HCT116 (cell line): ENCODE measurements at regions not wholly inside any gene's neighbourhood (a gene's known extent, or its start where the extent isn't known, plus 50 kb on each side); places are given as distances from the start of the nearest gene placed in this dataset.

Experiments used
- ATAC-seq: fragments of 200-7000 bp; cut with Tn5 transposase; 2 replicates; pipeline ENCODE4 v1.9.1; 2020; ENCODE audit warnings: mild to moderate bottlenecking, moderate library complexity
- BruUV-seq: library from RNA; stranded (reverse); fragments of 400-500 nt; replicated peaks from 2 replicates; lab custom pipeline; 2021; lab: Mats Ljungman, UMichigan
- CTCF ChIA-PET: fragments of 300-600 bp; sonication (Branson Sonifier 250); formaldehyde crosslinking; loops from one replicate; lab custom pipeline; 2021; ENCODE audit warnings: antibody characterized with exemption; lab: Charles Lee
- POLR2A ChIA-PET: fragments of 300-600, 350-600 bp; sonication (Branson Sonifier 250); formaldehyde crosslinking; loops from one replicate; lab custom pipeline; 2021; ENCODE audit warnings: antibody characterized with exemption; lab: Charles Lee
- RAD21 ChIA-PET, 2 experiments: fragments of 300-600 bp; sonication (Branson Sonifier 250); formaldehyde crosslinking; loops; one replicate each; lab custom pipeline; 2023; ENCODE audit warnings: low total read pairs in 2 of 2; ENCODE audit not compliant: uncharacterized antibody in 2 of 2, unreplicated experiment in 2 of 2, low non-redundant PET in 1 of 2; lab: Charles Lee
- DNase-seq: peaks from one replicate; pipeline ENCODE4 v3.0.0-alpha.2; 2010; ENCODE audit warnings: low read depth, low spot score
- H2AFZ ChIP-seq: fragments of 200-600 bp; shearing (Covaris generic), sonication (generic); 2 replicates; pipeline ENCODE4 v1.6.1; 2017; ENCODE audit warnings: low read depth, mixed run types, mixed read lengths, antibody characterized with exemption, low read length; ENCODE audit not compliant: poor library complexity, severe bottlenecking
- H3K27ac ChIP-seq: 2 replicates; pipeline ENCODE4 v1.5.1; 2012; ENCODE audit warnings: low read depth, low read length
- H3K27me3 ChIP-seq: fragments of 200-600 bp; sonication (generic); 2 replicates; pipeline ENCODE4 v1.6.1; 2016; ENCODE audit warnings: mixed run types, low read length, mixed read lengths; ENCODE audit not compliant: insufficient read depth
- H3K36me3 ChIP-seq, 2 experiments: fragments of 200-500 bp in 1 of 2; fragments of 200-600 bp in 1 of 2; sonication (Bioruptor generic) in 1 of 2; sonication (generic) in 1 of 2; 2 replicates each; pipeline versions ENCODE4 v1.5.1 to v1.6.1; 2014 to 2016; ENCODE audit warnings: low read length in 2 of 2, inconsistent platforms in 1 of 2, mixed read lengths in 1 of 2, mixed run types in 1 of 2; ENCODE audit not compliant: insufficient read depth in 2 of 2, control insufficient read depth in 1 of 2
- H3K4me1 ChIP-seq, 2 experiments: fragments of 200-600 bp in 1 of 2; sonication (generic) in 1 of 2; 2 replicates each; pipeline versions ENCODE4 v1.5.1 to v1.6.1; 2012 to 2017; ENCODE audit warnings: low read length in 2 of 2, inconsistent platforms in 1 of 2, mild to moderate bottlenecking in 1 of 2, mixed read lengths in 1 of 2, mixed run types in 1 of 2, moderate library complexity in 1 of 2; ENCODE audit not compliant: insufficient read depth in 2 of 2, control insufficient read depth in 1 of 2
- H3K4me2 ChIP-seq: fragments of 200-600 bp; sonication (generic); 2 replicates; pipeline ENCODE4 v1.6.1; 2017; ENCODE audit warnings: mixed run types, low read length, mixed read lengths
- H3K4me3 ChIP-seq, 2 experiments: fragments of 200-600 bp in 1 of 2; sonication (generic) in 1 of 2; replicated peaks in 1 of 2; 2 replicates each; pipeline ENCODE4 v1.5.1; 2011 to 2016; ENCODE audit warnings: low read length in 2 of 2, control low read depth in 1 of 2, low read depth in 1 of 2, mild to moderate bottlenecking in 1 of 2, mixed read lengths in 1 of 2, mixed run types in 1 of 2
- H3K79me2 ChIP-seq: fragments of 200-600 bp; sonication (generic); 2 replicates; pipeline ENCODE4 v1.6.1; 2017; ENCODE audit warnings: mild to moderate bottlenecking, mixed run types, low read length, moderate library complexity, mixed read lengths; ENCODE audit not compliant: insufficient read depth
- H3K9ac ChIP-seq: fragments of 200-600 bp; sonication (generic); 2 replicates; pipeline ENCODE4 v1.6.1; 2016; ENCODE audit warnings: low read length, mixed read lengths
- H3K9me2 ChIP-seq: fragments of 200-600 bp; sonication (generic), shearing (Covaris generic); 2 replicates; pipeline ENCODE4 v1.6.1; 2017; ENCODE audit warnings: mixed run types, mild to moderate bottlenecking, moderate library complexity; ENCODE audit not compliant: insufficient read depth
- H3K9me3 ChIP-seq, 2 experiments: fragments of 200-500 bp in 1 of 2; fragments of 200-600 bp in 1 of 2; sonication (Bioruptor generic) in 1 of 2; sonication (generic) in 1 of 2; 2 replicates each; pipeline ENCODE4 v1.6.1; 2014 to 2017; ENCODE audit warnings: low read length in 2 of 2, mixed read lengths in 2 of 2, inconsistent platforms in 1 of 2, low read depth in 1 of 2, mild to moderate bottlenecking in 1 of 2, mixed run types in 1 of 2, moderate library complexity in 1 of 2; ENCODE audit not compliant: control insufficient read depth in 1 of 2, insufficient read depth in 1 of 2
- H4K20me1 ChIP-seq: fragments of 200-600 bp; sonication (generic), shearing (Covaris generic); 2 replicates; pipeline ENCODE4 v1.6.1; 2017; ENCODE audit warnings: mixed run types, mild to moderate bottlenecking, moderate library complexity; ENCODE audit not compliant: insufficient read depth
- ATF3 ChIP-seq: IDR thresholded peaks from 2 replicates; pipeline ENCODE4 v1.6.1; 2012
- CBX3 ChIP-seq: IDR thresholded peaks from 2 replicates; pipeline ENCODE4 v1.6.1; 2012; ENCODE audit warnings: low read depth
- CTCF ChIP-seq, 3 experiments: fragments of 200-600 bp in 1 of 3; sonication (generic) in 1 of 3; IDR thresholded peaks in 2 of 3; conservative IDR thresholded peaks in 1 of 3; 2 replicates each; pipeline ENCODE4 v1.5.1; 2012 to 2017; ENCODE audit warnings: low read depth in 2 of 3, low read length in 2 of 3, antibody characterized with exemption in 1 of 3, borderline replicate concordance in 1 of 3, control low read depth in 1 of 3, mild to moderate bottlenecking in 1 of 3, mixed read lengths in 1 of 3, mixed run types in 1 of 3, moderate library complexity in 1 of 3; ENCODE audit not compliant: insufficient read depth in 1 of 3
- EGR1 ChIP-seq: IDR thresholded peaks from 2 replicates; pipeline ENCODE4 v1.6.1; 2012; ENCODE audit warnings: low read depth
- ELF1 ChIP-seq: IDR thresholded peaks from 2 replicates; pipeline ENCODE4 v1.6.1; 2012; ENCODE audit warnings: low read depth, borderline replicate concordance
- EZH2 ChIP-seq: fragments of 200-600 bp; sonication (generic); IDR thresholded peaks from 2 replicates; pipeline ENCODE4 v1.6.1; 2017; ENCODE audit warnings: antibody characterized with exemption, mixed run types
- EZH2phosphoT487 ChIP-seq: fragments of 200-600 bp; IDR thresholded peaks from 2 replicates; pipeline ENCODE4 v1.6.1; 2018; ENCODE audit warnings: antibody characterized with exemption, borderline replicate concordance
- FOSL1 ChIP-seq: IDR thresholded peaks from 2 replicates; pipeline ENCODE4 v1.6.1; 2012; ENCODE audit warnings: low read depth
- JUND ChIP-seq: IDR thresholded peaks from 2 replicates; pipeline ENCODE4 v1.6.1; 2012
- MAX ChIP-seq: IDR thresholded peaks from 2 replicates; pipeline ENCODE4 v1.6.1; 2012
- POLR2A ChIP-seq: IDR thresholded peaks from 2 replicates; pipeline ENCODE4 v1.7.0; 2011; ENCODE audit warnings: borderline replicate concordance; ENCODE audit not compliant: insufficient read depth, insufficient read length; ENCODE audit errors: extremely low read depth
- POLR2AphosphoS5 ChIP-seq: IDR thresholded peaks from 2 replicates; pipeline ENCODE4 v1.6.1; 2011; ENCODE audit warnings: mild to moderate bottlenecking, low read depth, low read length, moderate library complexity
- RAD21 ChIP-seq: IDR thresholded peaks from 2 replicates; pipeline ENCODE4 v1.6.1; 2012; ENCODE audit warnings: low read depth, mild to moderate bottlenecking
- SP1 ChIP-seq: IDR thresholded peaks from 2 replicates; pipeline ENCODE4 v1.6.1; 2012; ENCODE audit warnings: low read depth
- TCF7L2 ChIP-seq: IDR thresholded peaks from 2 replicates; pipeline ENCODE4 v1.7.0; 2011; ENCODE audit warnings: borderline replicate concordance, inconsistent platforms; ENCODE audit not compliant: insufficient read depth, insufficient read length; ENCODE audit errors: extremely low read depth
- ZFX ChIP-seq: fragments of 450-650 bp; IDR thresholded peaks from 2 replicates; pipeline ENCODE4 v1.6.1; 2017
- ZNF274 ChIP-seq: fragments of 200-500 bp; sonication (Bioruptor generic); IDR thresholded peaks from 2 replicates; pipeline ENCODE4 v1.6.1; 2014; ENCODE audit warnings: mild to moderate bottlenecking, low read depth, low read length, inconsistent platforms
- intact Hi-C: fragments of 100-400 bp; cut with micrococcal nuclease; formaldehyde crosslinking; loops from 2 replicates; pipeline ENCODE4 v1.10.0; 2022

- no peak overlapping the region for H3K4me3 ChIP-seq
- H3K4me2 ChIP-seq = no peak overlapping the region
- ChIA-PET POLR2A (no interaction called here), CTCF (no interaction called here), RAD21 (no interaction called here)
- no TSS peak for BruUV-seq
- TF ChIP-seq CTCF (IDR thresholded peaks at IDR 0.05 in 2 of 3, conservative IDR thresholded peaks at IDR 0.05 in 1 of 3; ENCODE audit: borderline replicate concordance in 1 of 3, insufficient read depth in 1 of 3, low read depth in 2 of 3, low read length in 2 of 3) (no peak), SP1 (no peak), EZH2phosphoT487 (no peak), EZH2 (no peak)
- no peaks in the 10 kb centered on the region for H3K36me3 ChIP-seq
- no peaks in the 10 kb centered on the region for H3K79me2 ChIP-seq
- no peaks in the 10 kb centered on the region for H3K27me3 ChIP-seq
- H3K9me3 ChIP-seq = no peaks in the 10 kb centered on the region
- no peaks in the 10 kb centered on the region for H3K9me2 ChIP-seq
- DNase-seq = no peak
- peaks cover 0 to 2% of the 10 kb centered on the region in 2 experiments; a peak in 1 of 4 replicates for H3K4me1 ChIP-seq
- intact Hi-C loops = no loop called here
- peak overlapping the region; percentile 5 for H2AFZ ChIP-seq
- H4K20me1 ChIP-seq = no peaks in the 10 kb centered on the region
- no peak overlapping the region for H3K27ac ChIP-seq
- ATAC-seq = no peak
- H3K9ac ChIP-seq = no peak overlapping the region
Observed at GRCh38 chr5:56549096-56549886, 266.1 kb upstream of the MAP3K1 start.

- Histone ChIP-seq H3K27ac (no peak overlapping the region), H3K9ac (no peak overlapping the region), H3K36me3 (no peaks in the 10 kb centered on the region), H3K4me2 (no peak overlapping the region), H3K9me2 (no peaks in the 10 kb centered on the region), H4K20me1 (no peaks in the 10 kb centered on the region), H3K9me3 (no peaks in the 10 kb centered on the region), H2AFZ (no peak overlapping the region), H3K27me3 (no peaks in the 10 kb centered on the region), H3K79me2 (no peaks in the 10 kb centered on the region), H3K4me3 (no peak overlapping the region), H3K4me1 (peaks cover 0 to 16% of the 10 kb centered on the region in 2 experiments; a peak in 2 of 4 replicates)
- intact Hi-C loops = no loop called here
- POLR2A ChIA-PET = no interaction called here
- ATAC-seq (no peak), DNase-seq (no peak)
- RAD21 ChIA-PET = no interaction called here
- BruUV-seq = no TSS peak
- CTCF ChIA-PET = no interaction called here
- TF ChIP-seq POLR2AphosphoS5 (no peak), CBX3 (no peak), ZFX (no peak), RAD21 (no peak), FOSL1 (no peak), ZNF274 (no peak), CTCF (IDR thresholded peaks at IDR 0.05 in 2 of 3, conservative IDR thresholded peaks at IDR 0.05 in 1 of 3; ENCODE audit: borderline replicate concordance in 1 of 3, insufficient read depth in 1 of 3, low read depth in 2 of 3, low read length in 2 of 3) (no peak), EGR1 (no peak), MAX (no peak), POLR2A (no peak), EZH2 (no peak), ATF3 (no peak), JUND (no peak), TCF7L2 (no peak), ELF1 (no peak)
Observed at GRCh38 chr5:56545016-56545415, 270.3 kb upstream of the MAP3K1 start.
